ENCODE measurements at regions not wholly inside any gene's neighbourhood (a gene's known extent, or its start where the extent isn't known, plus 50 kb on each side); places are given as distances from the start of the nearest gene placed in this dataset.

GRCh38 chr6:20348041-20348440, 53.6 kb upstream of the E2F3 start:
- H3K4me1 Mint-ChIP-seq = no peaks in the 10 kb centered on the region
- Histone ChIP-seq H3K4me3 (ENCODE audit: control extremely low read depth in 1 of 5, extremely low read depth in 1 of 5, insufficient read depth in 1 of 5, low read depth in 2 of 5, low read length in 4 of 5) (no peak overlapping the region), H3K9me3 (ENCODE audit: control extremely low read depth in 1 of 3, control insufficient read depth in 2 of 3, insufficient read depth in 1 of 3, low read length in 2 of 3) (peaks cover 0 to 18% (median 0%) of the 10 kb centered on the region in 3 donors), H3K27me3 (replicated peaks in 1 of 4; ENCODE audit: control extremely low read depth in 1 of 4, control insufficient read depth in 3 of 4, insufficient read depth in 4 of 4, low read length in 3 of 4) (no peaks in the 10 kb centered on the region), H3K4me2 (replicated peaks; ENCODE audit: low read depth, low read length, poor library complexity, severe bottlenecking) (no peak overlapping the region), H2AFZ (ENCODE audit: insufficient read depth, low read depth, low read length, poor library complexity, severe bottlenecking) (no peak overlapping the region), H3K27ac (ENCODE audit: low read length in 2 of 2) (no peak overlapping the region), H3K4me1 (ENCODE audit: control insufficient read depth in 2 of 2, insufficient read depth in 2 of 2, low read length in 2 of 2) (no peaks in the 10 kb centered on the region), H3K79me2 (ENCODE audit: control insufficient read depth, insufficient read depth, low read length) (no peaks in the 10 kb centered on the region), H3K9ac (ENCODE audit: low read length) (no peak overlapping the region), H3K36me3 (replicated peaks in 1 of 2; ENCODE audit: control extremely low read depth in 1 of 2, control insufficient read depth in 1 of 2, extremely low read depth in 1 of 2, insufficient read depth in 2 of 2, low read length in 1 of 2) (no peaks in the 10 kb centered on the region), H4K20me1 (ENCODE audit: control insufficient read depth, insufficient read depth, low read length, poor library complexity, severe bottlenecking) (no peaks in the 10 kb centered on the region)
- ATAC-seq (ENCODE audit: low read depth) (no peak), DNase-seq (no peak)
- TF ChIP-seq EZH2 (IDR thresholded peaks at IDR 0.05; ENCODE audit: borderline replicate concordance, insufficient read depth, low read depth, low read length, poor library complexity, severe bottlenecking) = no peak
- TF ChIP-seq, protein P1, sequence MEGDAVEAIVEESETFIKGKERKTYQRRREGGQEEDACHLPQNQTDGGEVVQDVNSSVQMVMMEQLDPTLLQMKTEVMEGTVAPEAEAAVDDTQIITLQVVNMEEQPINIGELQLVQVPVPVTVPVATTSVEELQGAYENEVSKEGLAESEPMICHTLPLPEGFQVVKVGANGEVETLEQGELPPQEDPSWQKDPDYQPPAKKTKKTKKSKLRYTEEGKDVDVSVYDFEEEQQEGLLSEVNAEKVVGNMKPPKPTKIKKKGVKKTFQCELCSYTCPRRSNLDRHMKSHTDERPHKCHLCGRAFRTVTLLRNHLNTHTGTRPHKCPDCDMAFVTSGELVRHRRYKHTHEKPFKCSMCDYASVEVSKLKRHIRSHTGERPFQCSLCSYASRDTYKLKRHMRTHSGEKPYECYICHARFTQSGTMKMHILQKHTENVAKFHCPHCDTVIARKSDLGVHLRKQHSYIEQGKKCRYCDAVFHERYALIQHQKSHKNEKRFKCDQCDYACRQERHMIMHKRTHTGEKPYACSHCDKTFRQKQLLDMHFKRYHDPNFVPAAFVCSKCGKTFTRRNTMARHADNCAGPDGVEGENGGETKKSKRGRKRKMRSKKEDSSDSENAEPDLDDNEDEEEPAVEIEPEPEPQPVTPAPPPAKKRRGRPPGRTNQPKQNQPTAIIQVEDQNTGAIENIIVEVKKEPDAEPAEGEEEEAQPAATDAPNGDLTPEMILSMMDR (IDR thresholded peaks at IDR 0.05) = no peak
- no peak overlapping the region for H3K27ac Mint-ChIP-seq
- H3K27me3 Mint-ChIP-seq = peaks cover 17% of the 10 kb centered on the region
- H3K4me3 Mint-ChIP-seq = no peak overlapping the region
- no peaks in the 10 kb centered on the region for H3K9me3 Mint-ChIP-seq (ENCODE audit: insufficient read depth)
- 90% methylated on average over 2 of the region's 3 CpGs for WGBS (ENCODE audit: insufficient coverage)
- POLR2A ChIA-PET = no interaction called here
- CTCF ChIA-PET = no interaction called here
- intact Hi-C loops (cut with micrococcal nuclease) = no loop called here

GRCh38 chr6:20349225-20349624, 52.5 kb upstream of the E2F3 start:
- Histone ChIP-seq H4K20me1 (ENCODE audit: control insufficient read depth, insufficient read depth, low read length, poor library complexity, severe bottlenecking) (no peaks in the 10 kb centered on the region), H3K36me3 (replicated peaks in 1 of 2; ENCODE audit: control extremely low read depth in 1 of 2, control insufficient read depth in 1 of 2, extremely low read depth in 1 of 2, insufficient read depth in 2 of 2, low read length in 1 of 2) (no peaks in the 10 kb centered on the region), H3K27me3 (replicated peaks in 1 of 4; ENCODE audit: control extremely low read depth in 1 of 4, control insufficient read depth in 3 of 4, insufficient read depth in 4 of 4, low read length in 3 of 4) (no peaks in the 10 kb centered on the region), H3K4me3 (ENCODE audit: control extremely low read depth in 1 of 5, extremely low read depth in 1 of 5, insufficient read depth in 1 of 5, low read depth in 2 of 5, low read length in 4 of 5) (no peak overlapping the region), H3K9ac (ENCODE audit: low read length) (no peak overlapping the region), H3K27ac (ENCODE audit: low read length in 2 of 2) (no peak overlapping the region), H3K79me2 (ENCODE audit: control insufficient read depth, insufficient read depth, low read length) (no peaks in the 10 kb centered on the region), H3K9me3 (ENCODE audit: control extremely low read depth in 1 of 3, control insufficient read depth in 2 of 3, insufficient read depth in 1 of 3, low read length in 2 of 3) (peaks cover 0 to 22% (median 2%) of the 10 kb centered on the region in 3 donors), H2AFZ (ENCODE audit: insufficient read depth, low read depth, low read length, poor library complexity, severe bottlenecking) (no peak overlapping the region), H3K4me1 (ENCODE audit: control insufficient read depth in 2 of 2, insufficient read depth in 2 of 2, low read length in 2 of 2) (no peaks in the 10 kb centered on the region), H3K4me2 (replicated peaks; ENCODE audit: low read depth, low read length, poor library complexity, severe bottlenecking) (no peak overlapping the region)
- no peak for TF ChIP-seq EZH2 (IDR thresholded peaks at IDR 0.05; ENCODE audit: borderline replicate concordance, insufficient read depth, low read depth, low read length, poor library complexity, severe bottlenecking)
- TF ChIP-seq, protein P1 (IDR thresholded peaks at IDR 0.05) = no peak
- CTCF ChIA-PET = no interaction called here
- Mint-ChIP-seq H3K9me3 (ENCODE audit: insufficient read depth) (no peaks in the 10 kb centered on the region), H3K27ac (no peak overlapping the region), H3K4me1 (no peaks in the 10 kb centered on the region), H3K4me3 (no peak overlapping the region), H3K27me3 (peaks cover 17% of the 10 kb centered on the region)
- POLR2A ChIA-PET = no interaction called here
- DNase-seq (no peak), ATAC-seq (ENCODE audit: low read depth) (no peak)
- intact Hi-C loops (cut with micrococcal nuclease) = no loop called here
- 73% methylated on average over 2 of the region's 4 CpGs for WGBS (ENCODE audit: insufficient coverage)

All from B cell (primary cell).